ENCODE measurements at regions not wholly inside any gene's neighbourhood (a gene's known extent, or its start where the extent isn't known, plus 50 kb on each side); places are given as distances from the start of the nearest gene placed in this dataset.

GRCh38 chr7:1357601-1358271 is 101.5 kb downstream of the MICALL2 start:
- TF ChIP-seq, protein P1, sequence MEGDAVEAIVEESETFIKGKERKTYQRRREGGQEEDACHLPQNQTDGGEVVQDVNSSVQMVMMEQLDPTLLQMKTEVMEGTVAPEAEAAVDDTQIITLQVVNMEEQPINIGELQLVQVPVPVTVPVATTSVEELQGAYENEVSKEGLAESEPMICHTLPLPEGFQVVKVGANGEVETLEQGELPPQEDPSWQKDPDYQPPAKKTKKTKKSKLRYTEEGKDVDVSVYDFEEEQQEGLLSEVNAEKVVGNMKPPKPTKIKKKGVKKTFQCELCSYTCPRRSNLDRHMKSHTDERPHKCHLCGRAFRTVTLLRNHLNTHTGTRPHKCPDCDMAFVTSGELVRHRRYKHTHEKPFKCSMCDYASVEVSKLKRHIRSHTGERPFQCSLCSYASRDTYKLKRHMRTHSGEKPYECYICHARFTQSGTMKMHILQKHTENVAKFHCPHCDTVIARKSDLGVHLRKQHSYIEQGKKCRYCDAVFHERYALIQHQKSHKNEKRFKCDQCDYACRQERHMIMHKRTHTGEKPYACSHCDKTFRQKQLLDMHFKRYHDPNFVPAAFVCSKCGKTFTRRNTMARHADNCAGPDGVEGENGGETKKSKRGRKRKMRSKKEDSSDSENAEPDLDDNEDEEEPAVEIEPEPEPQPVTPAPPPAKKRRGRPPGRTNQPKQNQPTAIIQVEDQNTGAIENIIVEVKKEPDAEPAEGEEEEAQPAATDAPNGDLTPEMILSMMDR (IDR thresholded peaks at IDR 0.05; ENCODE audit: borderline replicate concordance, insufficient read depth, low read depth, low read length), result no peak
- H3K4me3 ChIP-seq (ENCODE audit: low read depth, low read length), result no peak overlapping the region

- TF ChIP-seq, protein P1 (IDR thresholded peaks at IDR 0.05; ENCODE audit: borderline replicate concordance, insufficient read depth, low read depth, low read length), result no peak
- no peak overlapping the region for H3K4me3 ChIP-seq (ENCODE audit: low read depth, low read length)
These were observed 100.8 kb downstream of the MICALL2 start for GRCh38 chr7:1358376-1359050.

GRCh38 chr7:1359051-1359400 is 100.2 kb downstream of the MICALL2 start:
- no peak overlapping the region for H3K4me3 ChIP-seq (ENCODE audit: low read depth, low read length)
- TF ChIP-seq, protein P1 (IDR thresholded peaks at IDR 0.05; ENCODE audit: borderline replicate concordance, insufficient read depth, low read depth, low read length), result no peak

DNA sequence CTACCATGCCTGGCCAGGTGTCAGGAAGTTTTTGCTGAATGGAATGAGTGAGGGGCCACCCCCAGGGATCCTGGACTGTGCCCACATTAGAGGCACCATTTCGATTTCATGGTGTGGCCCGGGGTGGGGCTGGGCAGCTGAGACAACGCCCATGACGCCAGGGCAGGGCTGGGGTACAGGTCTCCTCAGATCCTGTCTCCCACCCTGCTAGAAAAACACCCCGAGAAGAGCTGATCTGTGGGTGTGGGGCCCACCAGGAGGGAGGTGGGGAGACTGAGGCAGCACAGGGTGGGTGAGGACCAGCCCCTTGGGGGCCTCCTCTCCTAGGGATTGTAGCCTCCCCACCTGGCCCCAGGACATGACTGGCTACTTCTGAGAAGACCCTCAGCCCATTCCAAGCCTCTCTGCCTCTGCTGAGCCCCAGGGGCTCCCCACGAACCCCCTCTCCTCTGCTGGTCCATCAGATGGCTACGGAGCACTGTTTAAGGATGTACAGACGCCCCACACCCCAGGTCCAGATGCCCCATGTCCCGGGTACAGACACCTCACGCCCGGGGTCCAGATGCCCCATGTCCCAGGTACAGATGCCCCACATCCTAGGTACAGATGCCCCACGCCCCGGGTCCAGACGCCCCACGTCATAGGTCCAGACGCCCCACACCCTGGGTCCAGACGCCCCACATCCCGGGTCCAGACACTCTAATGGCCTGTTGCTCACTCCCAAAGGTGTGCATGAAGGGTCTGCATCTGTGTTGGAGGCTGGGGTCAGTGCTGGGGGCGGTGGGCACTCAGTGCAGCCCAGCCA is 99.4 kb downstream of the MICALL2 start:
- no peak overlapping the region for H3K4me3 ChIP-seq (ENCODE audit: low read depth, low read length)
- TF ChIP-seq, protein P1 (IDR thresholded peaks at IDR 0.05; ENCODE audit: borderline replicate concordance, insufficient read depth, low read depth, low read length), result no peak

DNA sequence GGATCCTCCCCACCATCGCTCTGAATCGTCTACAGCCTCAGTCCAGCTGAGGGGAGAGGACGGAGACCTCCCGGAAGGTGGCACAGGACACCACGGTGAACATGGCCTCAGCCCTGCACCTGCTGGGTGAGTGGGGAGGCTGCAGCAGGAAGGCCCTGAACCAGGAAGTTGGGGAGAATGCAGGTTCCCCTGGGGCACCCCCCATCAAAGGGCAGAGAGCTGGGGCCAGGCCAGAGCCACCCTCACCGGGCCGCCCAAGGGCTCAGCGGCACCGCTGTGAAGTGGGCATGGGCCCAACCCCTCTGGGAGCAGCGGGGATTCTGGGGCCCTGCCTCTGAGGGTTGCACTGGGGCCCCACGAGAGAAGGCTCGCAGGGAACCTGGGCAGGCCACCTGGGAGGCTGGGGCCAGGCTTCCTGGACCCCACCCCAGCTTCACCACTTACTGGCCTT is 98.7 kb downstream of the MICALL2 start:
- TF ChIP-seq, protein P1 (IDR thresholded peaks at IDR 0.05; ENCODE audit: borderline replicate concordance, insufficient read depth, low read depth, low read length), result no peak
- no peak overlapping the region for H3K4me3 ChIP-seq (ENCODE audit: low read depth, low read length)

DNA sequence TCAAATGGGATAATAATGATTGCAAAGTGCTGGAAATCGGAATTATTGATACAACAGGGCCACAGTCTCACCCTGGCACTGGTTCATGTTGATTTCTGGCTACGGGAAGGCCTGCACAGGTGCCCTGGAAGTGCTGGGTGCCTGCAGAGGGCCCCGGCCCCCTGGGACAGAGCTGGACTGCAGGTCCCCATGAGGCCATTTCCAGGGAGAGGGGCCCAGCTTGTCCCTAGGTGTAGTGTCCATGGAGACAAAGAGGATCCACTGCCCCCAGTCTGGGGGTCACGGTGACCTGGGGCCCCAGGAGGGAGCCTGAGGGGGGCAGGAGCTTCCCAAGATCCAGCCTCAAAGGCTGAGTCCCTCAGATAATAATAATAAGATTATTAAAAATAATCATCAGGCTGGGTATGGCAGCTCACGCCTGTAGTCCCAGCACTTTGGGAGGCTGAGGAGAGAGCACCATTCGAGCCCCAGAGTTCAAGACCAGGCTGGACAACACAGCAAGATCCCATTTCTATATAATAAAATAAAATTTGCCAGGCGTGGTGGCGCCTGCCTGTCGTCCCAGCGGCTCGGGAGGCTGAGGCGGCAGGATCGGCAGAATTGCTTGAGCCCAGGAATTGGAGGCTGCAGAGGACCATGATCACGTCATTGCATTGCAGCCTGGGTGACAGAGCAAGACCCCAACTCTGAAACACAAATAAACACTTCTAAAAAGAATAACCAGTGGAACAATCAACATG is 98.1 kb downstream of the MICALL2 start:
- no peak overlapping the region for H3K4me3 ChIP-seq (ENCODE audit: low read depth, low read length)
- TF ChIP-seq, protein P1 (IDR thresholded peaks at IDR 0.05; ENCODE audit: borderline replicate concordance, insufficient read depth, low read depth, low read length), result no peak

Data from GM12875 (cell line).